Astrocyte of the spinal cord (primary cell): ENCODE measurements at regions not wholly inside any gene's neighbourhood (a gene's known extent, or its start where the extent isn't known, plus 50 kb on each side); places are given as distances from the start of the nearest gene placed in this dataset.
"Not testable (repeated sequence)": the region's sequence is repeated elsewhere in the genome, so short reads cannot be mapped to it uniquely, and the experiment has no call there.

Experiments
- DNase-seq: peaks from one replicate; pipeline ENCODE4 v3.0.0; 2011; ENCODE audit warnings: low read depth, low spot score
- H3K4me3 ChIP-seq: 2 replicates; pipeline ENCODE4 v1.5.1; 2011; ENCODE audit warnings: low read depth, mild to moderate bottlenecking, low read length, moderate library complexity
- in situ Hi-C: cut with HindIII; loops from 2 replicates; pipeline ENCODE4 v1.10.0; 2017; ENCODE audit warnings: low sequenced_read_pairs
- TF ChIP-seq, protein P1 (sequence below): IDR thresholded peaks from 2 replicates; pipeline ENCODE4 v1.5.1; 2012; ENCODE audit warnings: low read depth, mild to moderate bottlenecking, low read length, inconsistent platforms

GRCh38 chr1:166738140-166738539 lies 101.1 kb upstream of the POGK start:
- TF ChIP-seq, protein P1, sequence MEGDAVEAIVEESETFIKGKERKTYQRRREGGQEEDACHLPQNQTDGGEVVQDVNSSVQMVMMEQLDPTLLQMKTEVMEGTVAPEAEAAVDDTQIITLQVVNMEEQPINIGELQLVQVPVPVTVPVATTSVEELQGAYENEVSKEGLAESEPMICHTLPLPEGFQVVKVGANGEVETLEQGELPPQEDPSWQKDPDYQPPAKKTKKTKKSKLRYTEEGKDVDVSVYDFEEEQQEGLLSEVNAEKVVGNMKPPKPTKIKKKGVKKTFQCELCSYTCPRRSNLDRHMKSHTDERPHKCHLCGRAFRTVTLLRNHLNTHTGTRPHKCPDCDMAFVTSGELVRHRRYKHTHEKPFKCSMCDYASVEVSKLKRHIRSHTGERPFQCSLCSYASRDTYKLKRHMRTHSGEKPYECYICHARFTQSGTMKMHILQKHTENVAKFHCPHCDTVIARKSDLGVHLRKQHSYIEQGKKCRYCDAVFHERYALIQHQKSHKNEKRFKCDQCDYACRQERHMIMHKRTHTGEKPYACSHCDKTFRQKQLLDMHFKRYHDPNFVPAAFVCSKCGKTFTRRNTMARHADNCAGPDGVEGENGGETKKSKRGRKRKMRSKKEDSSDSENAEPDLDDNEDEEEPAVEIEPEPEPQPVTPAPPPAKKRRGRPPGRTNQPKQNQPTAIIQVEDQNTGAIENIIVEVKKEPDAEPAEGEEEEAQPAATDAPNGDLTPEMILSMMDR = no peak
- no peak for DNase-seq
- in situ Hi-C loops = no loop called here
- no peak overlapping the region for H3K4me3 ChIP-seq

- in situ Hi-C loops = no loop called here
- no peak for DNase-seq
- no peak overlapping the region for H3K4me3 ChIP-seq
- TF ChIP-seq, protein P1 = no peak
Measured at GRCh38 chr1:166738873-166739272, 100.4 kb upstream of the POGK start.

DNA sequence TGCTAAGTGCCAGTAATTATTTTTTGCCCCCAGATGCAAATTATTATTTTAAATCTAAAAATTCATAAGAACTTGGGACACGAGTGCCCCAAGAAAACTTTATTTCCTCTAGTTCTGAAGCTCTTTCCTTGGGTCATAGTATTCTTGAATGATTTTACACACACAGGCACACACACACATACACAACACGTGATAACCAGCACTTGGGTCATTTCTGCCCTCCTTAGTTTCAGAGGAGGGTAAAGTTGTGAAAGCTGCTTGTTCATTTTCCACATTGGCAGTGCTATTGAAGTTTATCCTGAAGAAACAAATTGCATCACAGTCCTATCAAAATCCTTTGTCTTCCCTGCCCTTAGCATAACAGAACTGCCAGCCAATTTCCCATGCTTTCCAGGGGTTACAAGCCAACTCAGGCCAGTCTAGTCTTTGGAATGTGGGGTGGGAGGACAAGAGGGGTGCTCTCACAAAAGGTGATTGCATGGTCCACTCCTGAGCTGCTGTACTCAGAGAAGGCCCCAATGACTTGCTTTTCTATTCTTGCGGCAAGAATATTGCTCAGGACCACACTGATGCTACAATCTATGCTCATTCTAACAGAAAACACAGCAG lies 98.5 kb upstream of the POGK start:
- TF ChIP-seq, protein P1 = no peak
- in situ Hi-C loops = no loop called here
- no peak for DNase-seq
- H3K4me3 ChIP-seq = no peak overlapping the region

DNA sequence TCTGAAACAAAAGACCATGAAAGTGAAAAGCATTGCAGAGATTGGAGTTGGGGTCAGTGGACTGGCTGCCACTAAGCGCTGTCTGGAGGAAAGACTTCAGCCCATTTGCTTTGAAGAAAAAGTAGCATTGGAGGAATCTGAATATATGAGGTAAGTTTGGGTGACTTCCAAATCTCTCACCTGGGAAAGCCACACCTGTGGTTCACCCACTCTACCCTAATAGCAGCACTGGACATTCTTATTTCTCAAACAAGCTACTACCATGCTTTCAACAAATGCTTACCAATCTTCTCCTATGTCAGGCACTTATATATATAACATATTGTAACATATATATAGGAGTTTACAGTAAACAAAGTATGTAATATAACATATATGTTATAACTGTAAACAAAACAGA lies 76.0 kb upstream of the POGK start:
- in situ Hi-C loops = no loop called here
- TF ChIP-seq, protein P1 = no peak
- H3K4me3 ChIP-seq = no peak overlapping the region
- DNase-seq = no peak

DNA sequence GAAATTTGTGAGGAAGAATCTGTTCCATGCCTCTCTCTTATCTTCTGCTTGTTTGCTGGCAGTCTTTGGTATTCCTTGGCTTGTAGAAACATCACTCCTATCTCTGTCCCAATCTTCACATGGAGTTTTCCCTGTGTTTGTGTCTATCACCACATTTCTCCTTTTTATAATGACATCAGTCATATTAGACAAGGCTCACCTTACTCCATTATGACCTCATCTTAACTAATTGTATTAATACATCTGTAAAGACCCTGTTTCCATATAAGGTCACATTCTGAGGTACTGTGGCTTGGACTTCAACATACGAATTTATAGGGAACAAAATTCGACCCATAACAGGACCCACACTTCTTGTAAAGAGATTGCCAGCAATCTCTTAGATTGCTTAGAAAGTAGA lies 72.3 kb upstream of the POGK start:
- TF ChIP-seq, protein P1 = no peak
- in situ Hi-C loops = no loop called here
- H3K4me3 ChIP-seq = no peak overlapping the region
- no peak for DNase-seq

- DNase-seq, in situ Hi-C loops, H3K4me3 ChIP-seq: not testable (repeated sequence)
Measured at GRCh38 chr1:166784646-166785045, 54.6 kb upstream of the POGK start.

DNA sequence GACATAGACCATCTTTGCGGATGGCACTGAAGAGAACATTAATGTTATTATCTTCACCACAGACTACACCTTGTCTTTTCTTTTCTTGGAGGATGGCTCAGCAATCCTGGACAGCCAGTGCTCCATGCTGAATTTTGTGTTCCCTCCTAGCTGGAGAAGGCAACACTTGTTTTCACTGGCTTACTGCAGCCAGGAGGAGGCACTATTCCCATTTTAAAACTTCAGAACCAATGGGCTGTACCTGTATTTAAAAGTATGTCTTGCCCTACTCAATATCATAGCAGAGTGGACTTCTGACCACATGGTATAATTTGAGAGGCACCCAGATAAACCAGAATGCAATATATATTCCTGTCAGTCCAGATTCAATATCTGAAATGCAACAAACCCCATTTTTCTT lies 53.3 kb upstream of the POGK start:
- in situ Hi-C loops = no loop called here
- no peak overlapping the region for H3K4me3 ChIP-seq
- TF ChIP-seq, protein P1 = no peak
- DNase-seq = no peak
